HG03558 (cell line): ENCODE measurements at regions not wholly inside any gene's neighbourhood (a gene's known extent, or its start where the extent isn't known, plus 50 kb on each side); places are given as distances from the start of the nearest gene placed in this dataset.

Experiments used
- ATAC-seq: cut with Tn5 transposase; IDR thresholded peaks from one replicate; pipeline ENCODE4 v1.9.1; 2021; ENCODE audit warnings: moderate number of reproducible peaks; ENCODE audit not compliant: unreplicated experiment; ENCODE audit errors: extremely low read depth

DNA sequence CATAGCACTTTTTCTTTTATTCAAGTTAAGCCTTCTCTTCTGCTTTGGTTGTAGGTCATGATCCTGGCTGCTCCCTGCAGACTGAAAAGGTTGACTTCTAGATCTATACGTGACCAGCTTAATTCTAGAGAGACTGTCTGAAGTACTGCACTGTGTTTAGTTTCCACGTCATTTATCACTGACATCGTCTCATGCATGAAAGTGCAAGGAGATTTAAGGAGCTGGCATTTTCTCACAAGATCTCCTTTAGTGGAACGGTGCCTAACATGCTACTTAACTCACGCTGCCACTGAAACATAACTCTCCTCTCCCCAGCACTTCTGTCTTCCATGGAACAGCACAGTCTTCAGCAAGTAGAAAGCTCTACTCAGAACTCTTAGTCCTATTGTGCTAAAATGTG lies 583.0 kb upstream of the KLHL29 start:
- ATAC-seq: no peak

DNA sequence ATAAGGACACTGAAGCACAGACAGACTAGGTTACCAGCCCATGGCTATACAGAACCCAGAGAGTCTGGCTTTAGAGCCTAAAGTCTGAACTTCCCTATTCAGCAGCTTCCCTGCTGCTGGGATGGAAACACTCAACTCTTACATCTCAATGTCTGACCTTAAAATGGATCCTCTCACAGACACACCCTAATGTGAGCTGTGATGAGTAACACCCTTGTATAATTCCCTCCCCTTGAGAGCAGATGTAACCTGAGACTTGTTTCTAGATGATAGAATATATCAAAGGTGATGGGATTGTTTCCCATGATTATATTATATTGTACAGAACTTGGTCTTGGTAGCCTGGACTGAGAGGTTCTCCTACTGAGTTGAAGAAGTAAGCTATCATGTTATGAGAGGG lies 577.1 kb upstream of the KLHL29 start:
- ATAC-seq: no peak

DNA sequence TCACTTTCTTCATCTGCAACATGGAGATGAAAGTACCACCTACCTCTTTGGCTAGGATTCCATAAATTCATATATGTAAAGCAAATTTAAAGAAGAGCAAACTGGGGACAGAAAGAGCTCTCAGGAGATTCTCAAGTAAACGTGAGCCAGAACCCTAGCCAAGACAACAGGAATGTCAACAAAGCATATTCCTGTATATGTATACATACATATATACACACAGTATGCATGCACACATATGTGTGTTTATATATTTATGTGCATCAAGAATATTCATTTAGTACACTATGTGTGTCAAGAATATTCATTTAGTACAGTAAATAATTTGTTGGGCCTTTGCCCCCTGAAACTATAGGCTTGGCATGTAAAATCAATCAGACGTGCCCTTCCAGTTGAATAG lies 574.4 kb upstream of the KLHL29 start:
- ATAC-seq: no peak

DNA sequence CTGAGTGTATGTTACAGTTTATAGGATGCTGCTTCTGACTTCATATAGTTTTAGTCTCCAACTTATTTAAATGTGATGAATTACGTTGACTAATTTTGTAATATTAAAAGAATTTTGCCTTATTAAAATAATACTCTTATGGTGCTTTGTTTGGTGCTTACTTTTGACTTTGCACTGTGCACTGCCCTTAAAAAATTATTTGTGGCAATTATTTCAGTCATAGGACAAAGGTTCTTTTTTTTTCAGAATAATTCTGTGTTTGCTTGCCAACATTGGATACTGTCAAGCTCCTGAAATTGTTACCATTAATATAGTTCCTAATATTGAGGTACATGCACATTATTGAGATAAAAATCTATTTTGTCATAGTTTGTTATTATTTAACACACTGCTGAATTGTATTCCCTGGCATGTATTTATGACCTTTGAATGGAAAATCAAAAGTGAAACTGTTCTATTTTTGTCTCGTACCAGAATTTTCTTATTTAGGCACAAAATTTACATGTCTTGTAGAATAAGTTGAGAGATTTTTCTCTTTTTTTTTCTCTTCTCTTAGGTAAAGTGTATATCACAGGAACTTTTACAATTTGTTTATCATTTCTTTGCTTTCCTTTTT lies 572.8 kb upstream of the KLHL29 start:
- no peak for ATAC-seq

DNA sequence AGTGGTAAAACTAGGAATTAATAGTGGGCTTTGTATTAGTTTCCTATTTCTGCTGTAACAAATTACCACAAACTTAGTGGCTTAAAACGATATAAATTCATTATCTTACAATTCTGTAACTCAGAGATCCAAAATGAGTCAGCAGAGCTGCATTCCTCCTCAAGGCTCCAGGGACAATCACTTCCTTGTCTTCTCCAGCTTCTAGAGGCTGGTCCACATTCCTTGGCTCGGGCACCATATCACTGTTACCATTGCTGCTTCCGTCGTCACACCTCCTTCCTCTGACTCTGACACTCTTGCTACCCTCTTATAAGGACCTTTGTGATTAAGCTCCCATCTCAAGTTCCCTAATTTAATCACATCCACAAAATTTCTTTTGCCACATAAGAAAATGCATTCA lies 567.8 kb upstream of the KLHL29 start:
- ATAC-seq: no peak

DNA sequence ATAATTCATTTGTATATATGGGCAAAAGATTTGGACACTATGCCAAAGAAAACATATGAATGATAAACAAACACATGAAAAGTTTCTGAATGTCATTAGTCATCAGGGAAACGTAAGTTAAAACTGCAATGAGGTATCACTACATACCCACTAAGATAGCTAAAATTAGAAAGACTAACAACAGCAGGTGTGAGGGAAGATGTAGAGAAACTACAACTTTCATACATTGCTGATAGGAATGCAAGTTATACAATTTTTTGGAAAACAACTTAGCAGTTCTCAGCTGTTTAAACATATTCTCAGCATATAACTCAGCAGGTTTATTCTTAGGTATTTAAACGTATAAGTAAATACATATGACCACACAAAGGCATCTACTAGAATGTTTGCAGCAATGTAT lies 563.5 kb upstream of the KLHL29 start:
- no peak for ATAC-seq

DNA sequence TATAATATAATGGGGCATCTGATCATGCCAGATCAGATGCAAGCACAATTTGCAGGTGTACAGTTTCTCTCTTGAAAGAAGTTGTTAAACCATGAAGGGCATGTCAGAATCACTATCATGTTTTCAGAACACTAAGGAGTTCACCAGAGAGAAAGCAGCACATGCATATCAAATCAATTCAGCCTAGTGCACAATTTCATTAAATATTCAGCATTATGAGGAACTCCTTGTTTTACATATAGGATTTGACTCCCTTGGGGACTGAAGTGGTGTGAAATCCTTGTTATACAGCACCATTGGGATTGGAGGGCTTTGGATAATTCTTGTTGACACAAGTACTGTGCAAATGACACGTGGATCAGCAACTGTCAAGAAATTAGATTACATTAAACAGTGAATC lies 562.1 kb upstream of the KLHL29 start:
- no peak for ATAC-seq

DNA sequence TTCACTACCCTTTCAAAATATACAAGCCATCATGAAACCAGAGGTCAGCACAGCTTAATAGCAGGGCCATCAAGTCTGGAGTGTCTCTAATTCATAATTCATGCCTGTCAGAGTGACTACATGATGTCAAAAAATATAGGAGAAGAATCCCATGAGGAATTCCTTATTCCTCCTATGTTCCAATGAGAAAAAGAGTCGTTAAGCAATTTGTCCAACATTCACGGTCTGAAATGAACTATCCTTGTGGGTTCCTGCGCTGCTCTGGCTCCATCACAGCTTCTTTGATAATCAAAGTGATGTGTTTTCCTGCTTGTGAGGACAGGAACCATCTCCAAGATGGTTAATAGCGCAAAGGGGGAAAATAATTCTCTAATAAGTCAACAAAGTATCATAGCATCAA lies 560.4 kb upstream of the KLHL29 start:
- no peak for ATAC-seq

DNA sequence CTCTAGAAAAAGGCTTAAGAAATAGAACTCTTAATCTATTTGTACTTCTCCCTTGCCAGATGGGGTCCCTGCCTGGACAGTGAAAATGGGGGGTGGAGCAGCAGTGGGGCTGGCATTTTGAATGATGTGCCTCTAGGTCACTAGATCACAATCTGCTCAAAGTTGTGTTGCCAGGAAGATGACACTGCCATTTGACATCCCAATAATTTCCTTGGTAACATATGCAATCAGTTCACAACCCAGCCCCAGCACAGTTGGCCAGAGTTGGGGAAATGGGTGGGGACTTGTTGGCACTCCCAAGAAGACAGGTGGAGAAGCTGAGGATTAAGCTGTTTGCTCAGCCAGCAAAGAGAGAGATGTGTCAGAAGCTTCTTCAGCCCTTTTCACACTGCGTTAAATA lies 558.3 kb upstream of the KLHL29 start:
- no peak for ATAC-seq

DNA sequence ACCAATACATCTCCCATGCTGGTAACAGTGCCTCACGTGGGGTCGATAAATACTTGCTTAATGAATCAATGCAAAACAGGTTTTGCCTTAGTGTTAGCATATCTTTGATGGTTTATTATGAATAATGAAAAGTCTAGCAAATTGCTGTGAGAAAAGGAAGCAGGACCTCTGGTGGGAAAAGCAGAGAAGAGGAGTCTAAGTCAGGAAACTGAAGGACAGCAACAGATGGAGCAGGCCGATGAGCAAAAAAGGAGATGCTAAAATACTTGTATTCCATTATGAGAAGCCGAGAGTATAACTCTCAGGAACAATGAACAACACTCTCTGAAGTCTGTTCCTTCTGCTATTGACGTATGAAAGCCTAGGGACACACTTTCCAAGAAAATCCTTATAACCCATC lies 555.2 kb upstream of the KLHL29 start:
- no peak for ATAC-seq

DNA sequence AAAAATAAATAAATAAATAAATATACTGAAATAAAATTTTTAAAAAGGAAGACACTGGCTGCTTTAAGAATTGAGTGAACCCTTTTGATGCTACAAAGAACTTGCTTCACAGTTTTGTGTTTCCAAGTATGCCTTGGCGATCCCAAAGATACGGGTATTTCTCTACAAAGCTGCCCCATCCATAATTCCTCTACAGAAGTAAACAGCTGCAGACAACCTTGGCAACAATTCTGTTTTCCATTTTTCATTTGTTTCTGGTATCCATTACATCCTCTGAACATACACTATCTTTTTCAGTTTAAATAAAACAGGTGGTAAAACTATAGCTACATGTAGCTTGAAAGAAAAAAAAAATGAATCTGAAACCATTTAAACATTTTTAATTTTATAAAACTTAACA lies 552.8 kb upstream of the KLHL29 start:
- ATAC-seq: no peak

DNA sequence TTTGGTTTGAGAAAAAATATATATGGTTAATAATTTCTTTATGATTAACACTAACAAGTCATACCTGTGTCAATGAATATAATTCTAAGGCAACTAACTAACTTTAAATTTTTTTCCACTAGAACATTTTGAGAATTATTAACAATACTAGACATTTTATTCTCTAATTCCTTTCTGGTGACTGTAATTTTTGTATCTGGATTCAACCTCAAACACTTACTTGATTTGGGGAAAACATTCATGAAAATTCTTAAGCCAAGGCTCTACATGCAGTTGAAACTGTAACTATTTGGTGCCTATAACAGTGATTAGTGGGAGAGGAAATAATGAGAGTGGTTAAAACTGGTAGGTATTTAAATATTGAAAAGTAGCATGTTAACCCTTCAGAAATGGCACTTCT lies 546.5 kb upstream of the KLHL29 start:
- no peak for ATAC-seq

DNA sequence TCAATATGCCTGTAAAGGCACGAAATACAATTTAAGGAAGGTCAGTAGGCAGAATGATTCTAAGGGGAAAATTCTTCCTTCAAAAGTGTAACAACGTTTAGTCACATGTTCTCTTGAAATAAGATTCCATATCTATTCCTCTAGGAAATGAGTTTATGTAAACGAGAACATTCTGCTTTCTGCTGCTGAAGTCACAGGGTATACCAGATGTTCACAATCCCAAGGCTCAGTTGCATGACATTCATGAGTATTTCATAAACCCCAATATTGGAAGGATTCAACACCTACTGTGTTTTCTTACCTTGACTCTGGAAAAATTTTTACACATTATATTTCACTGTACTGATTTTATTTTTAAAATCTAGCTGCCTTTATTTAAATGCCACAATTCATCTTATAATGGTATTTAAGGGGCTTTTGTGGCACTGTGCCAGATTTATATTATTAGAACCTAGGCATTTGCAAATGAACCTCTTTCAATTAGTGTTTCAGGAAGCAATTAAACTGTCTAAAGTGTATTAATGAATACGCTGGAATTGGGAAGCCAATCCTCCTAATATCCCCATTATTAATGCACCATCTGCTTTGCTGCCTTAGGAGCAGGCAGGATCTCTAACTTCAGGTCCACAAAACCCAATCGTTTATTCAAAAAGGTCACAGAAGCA lies 542.6 kb upstream of the KLHL29 start:
- ATAC-seq: no peak

DNA sequence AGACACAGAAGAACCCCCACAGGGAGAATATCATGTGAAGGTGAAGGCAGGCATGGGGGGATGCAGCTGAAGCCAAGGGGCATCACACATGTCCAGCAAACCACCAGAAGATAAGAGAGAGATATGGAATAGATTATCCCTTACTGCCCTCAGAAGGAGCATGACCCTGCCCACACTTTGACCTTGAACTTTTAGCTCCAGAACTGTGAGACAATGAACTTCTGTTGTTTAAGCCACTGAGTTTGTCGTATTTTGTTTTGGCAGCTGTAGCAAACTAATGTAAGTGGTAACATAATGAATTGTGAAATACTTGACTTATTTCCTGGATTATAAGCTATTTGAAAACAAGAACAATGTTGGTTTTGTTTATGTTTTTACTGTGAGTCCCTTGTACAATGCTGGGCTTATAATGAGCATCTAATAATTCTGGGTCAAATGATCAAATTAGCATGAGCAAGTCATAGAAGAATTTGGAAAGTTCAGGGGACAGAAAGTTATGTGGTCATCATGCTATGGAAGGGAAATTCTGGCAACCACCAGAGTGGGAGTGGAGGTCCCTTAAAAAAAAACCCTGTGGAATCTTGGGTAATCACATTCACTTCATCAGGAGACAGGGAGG lies 541.0 kb upstream of the KLHL29 start:
- ATAC-seq: no peak

DNA sequence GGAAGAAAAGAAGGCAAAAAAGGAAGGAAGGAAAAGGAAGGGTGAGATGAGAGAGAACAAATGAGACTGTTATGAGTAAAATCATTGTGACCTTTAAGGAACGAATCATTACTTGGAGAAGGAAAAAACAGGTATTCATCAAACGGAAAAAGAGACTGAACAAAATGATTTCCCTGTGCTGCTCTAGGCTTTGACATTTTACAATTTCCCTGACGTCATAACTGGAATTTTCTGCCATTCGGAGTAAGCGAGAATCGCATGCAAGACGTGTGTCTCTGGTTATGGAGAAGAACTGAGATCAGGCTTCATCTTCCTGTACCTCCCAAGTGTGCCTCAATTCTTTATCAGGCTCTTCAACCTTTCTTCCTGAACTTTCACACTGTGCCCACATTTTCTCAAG lies 534.7 kb upstream of the KLHL29 start:
- ATAC-seq: no peak

DNA sequence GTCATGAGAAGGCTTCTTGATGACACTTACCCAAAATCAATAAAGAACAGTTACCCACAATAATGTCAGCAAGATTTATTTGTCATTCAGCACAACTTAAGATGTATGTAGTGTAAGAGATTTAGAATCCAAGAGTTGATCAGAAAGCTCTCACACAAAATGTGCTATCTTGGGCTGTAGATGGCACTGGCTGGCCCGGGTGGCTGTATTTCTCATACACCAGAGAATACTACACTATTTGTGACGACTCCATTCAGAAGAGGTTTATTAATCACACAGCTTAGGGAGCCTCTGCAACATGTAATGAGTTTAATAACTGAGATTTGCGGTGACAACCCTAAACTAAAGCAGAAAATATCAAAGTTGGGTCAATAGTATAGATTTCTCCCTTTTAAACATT lies 530.4 kb upstream of the KLHL29 start:
- no peak for ATAC-seq

DNA sequence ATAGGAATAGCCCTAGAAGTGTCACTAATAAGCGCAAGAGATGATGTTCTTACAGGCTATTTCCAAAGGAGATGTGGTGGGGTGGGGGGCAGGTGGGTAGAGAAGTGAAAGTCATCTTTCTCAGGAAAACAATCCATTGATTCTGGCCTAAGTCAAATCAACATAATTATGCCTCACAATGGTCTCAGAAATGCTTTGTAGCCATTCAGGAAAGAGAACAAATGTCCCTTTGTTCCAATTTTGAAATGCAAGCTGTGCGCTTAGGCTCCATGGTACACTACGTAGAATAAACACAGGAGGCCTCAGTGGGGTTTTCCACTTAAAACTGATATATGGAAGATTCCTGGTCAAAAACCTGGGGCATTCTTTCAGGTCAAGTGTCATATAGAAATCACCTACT lies 529.9 kb upstream of the KLHL29 start:
- no peak for ATAC-seq

DNA sequence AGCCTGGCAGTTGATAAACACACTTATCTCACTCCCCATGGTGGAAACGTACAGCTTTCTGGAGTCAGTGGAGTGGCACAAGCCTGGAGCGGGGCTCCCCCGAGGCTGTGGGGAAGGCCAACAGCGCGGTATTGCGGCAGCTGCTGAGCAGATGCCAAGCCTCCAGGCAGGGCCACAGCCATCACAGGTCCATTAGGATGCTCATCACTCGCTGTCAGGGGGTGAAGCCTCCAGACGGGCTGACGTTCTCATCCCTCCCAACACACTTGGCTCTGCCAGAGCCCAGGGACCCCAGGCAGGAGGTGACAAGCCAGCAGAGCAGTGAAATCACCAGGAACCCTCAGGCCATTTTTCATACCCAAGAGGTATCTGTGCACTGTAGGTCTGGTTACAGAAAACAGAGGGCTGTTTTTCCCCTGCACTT lies 529.2 kb upstream of the KLHL29 start:
- no peak for ATAC-seq

DNA sequence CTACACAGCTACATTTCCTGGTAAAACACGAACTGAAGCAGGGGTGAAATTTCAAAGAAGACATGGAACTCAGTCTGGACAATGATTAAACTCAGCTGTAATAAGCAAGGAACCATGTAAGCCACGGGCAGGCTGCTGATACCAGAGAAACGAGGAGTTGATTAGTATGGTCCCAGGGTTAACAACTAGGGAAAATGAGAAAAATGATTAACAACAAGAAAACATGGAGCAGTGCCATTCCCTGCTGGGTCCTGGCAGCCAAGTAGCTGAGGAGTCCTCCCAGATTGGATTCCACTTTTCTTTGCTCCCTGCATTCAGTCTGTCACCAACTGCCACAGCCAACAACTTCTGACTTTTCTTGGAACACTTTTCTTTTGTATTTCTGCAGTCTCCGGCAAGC lies 517.0 kb upstream of the KLHL29 start:
- ATAC-seq: no peak

DNA sequence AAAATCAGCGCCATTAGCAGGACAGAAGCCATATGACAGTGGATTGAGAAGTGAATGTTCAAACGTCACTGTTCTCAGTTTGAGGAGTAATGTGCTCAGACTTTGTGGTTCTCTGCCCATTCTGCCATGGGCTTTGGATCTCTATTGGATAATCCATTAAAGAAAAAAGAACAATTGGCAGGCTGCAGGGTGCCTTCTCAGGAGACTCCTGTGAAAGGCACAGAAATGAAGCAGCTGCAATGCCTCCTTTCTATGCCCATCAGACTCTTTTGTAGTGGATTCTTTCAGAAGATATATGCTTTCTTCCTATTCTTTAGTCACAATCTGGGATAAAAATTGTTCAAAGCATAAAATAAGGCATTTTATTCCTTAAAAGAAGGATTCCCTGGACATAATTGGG lies 506.9 kb upstream of the KLHL29 start:
- no peak for ATAC-seq

DNA sequence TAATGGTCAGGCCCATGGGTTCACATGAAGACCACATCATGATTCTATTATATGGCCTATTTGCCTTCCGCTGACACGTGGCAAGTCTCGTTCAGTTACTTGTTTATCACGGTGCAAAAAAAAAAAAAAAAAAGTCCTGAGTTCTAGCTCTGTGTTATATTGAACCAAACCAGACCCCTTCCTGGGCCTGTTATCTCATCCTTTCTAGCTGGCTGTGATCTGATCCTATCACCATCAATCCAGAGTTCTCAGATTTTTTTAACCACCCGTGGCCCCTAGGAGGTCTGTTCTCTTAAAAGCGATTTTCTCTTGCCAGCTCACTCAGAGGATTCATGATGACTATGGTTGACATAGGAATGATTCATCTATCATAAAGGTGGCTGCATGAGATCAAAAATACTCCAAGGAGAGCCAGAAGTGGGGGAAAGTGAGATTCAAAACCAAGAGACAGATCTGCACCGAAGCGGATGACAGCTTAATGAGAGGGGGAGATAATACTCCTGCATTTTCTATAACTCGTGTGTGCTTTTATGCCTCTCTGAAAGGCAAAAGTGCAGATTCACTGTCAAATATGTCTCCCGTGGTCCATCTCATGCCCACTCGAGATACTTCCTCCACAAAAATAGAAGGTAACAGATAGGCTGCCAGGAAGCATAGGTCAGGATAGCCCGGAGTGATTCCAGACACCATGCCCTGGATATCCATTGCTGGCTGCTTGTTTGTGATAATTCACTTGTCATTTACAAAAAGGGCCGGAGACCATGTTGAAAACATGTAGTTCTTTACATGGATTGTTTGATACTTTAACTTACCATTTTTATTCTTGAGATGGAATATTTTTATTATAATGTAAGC lies 505.7 kb upstream of the KLHL29 start:
- ATAC-seq: no peak
